Neuron (in vitro differentiated cells): ENCODE measurements at regions not wholly inside any gene's neighbourhood (a gene's known extent, or its start where the extent isn't known, plus 50 kb on each side); places are given as distances from the start of the nearest gene placed in this dataset.

Source experiments
- H2AFZ ChIP-seq: one replicate; pipeline ENCODE4 v1.6.1; 2013; ENCODE audit warnings: low read depth, mild to moderate bottlenecking, inconsistent platforms, low read length, moderate library complexity
- H3K27me3 ChIP-seq: one replicate; pipeline ENCODE4 v1.6.1; 2013; ENCODE audit warnings: low read length; ENCODE audit not compliant: insufficient read depth
- H3K36me3 ChIP-seq: one replicate; pipeline ENCODE4 v1.6.1; 2013; ENCODE audit warnings: low read length; ENCODE audit not compliant: insufficient read depth
- H3K4me1 ChIP-seq: one replicate; pipeline ENCODE4 v1.6.1; 2013; ENCODE audit warnings: low read length; ENCODE audit not compliant: insufficient read depth
- H3K4me3 ChIP-seq: 2 replicates; pipeline ENCODE4 v1.5.1; 2013; ENCODE audit warnings: mild to moderate bottlenecking, low read length, moderate library complexity
- H3K9me3 ChIP-seq: one replicate; pipeline ENCODE4 v1.6.1; 2013; ENCODE audit warnings: low read length

DNA sequence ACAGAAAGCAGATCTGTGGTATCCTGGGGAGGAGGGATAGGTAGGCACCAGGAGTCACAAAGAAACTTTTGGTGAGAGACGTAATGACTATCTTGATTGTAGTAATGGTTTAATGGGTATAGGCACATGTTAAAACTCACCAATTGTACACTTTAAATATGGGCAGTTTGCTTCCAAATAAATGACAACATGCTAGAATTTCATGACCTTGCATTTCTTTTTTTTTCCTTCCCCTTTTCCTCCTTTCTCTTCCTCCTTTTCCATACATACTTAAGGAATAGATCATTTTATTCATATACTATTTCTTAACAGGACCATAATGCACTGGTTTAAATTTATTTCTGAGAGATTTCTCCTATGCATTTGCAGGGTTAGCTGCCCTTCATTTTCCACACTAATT is 341.8 kb downstream of the TMEM182 start:
- no peaks in the 10 kb centered on the region for H3K4me1 ChIP-seq
- H3K9me3 ChIP-seq, result no peaks in the 10 kb centered on the region
- no peak overlapping the region for H2AFZ ChIP-seq
- H3K27me3 ChIP-seq, result no peaks in the 10 kb centered on the region
- no peak overlapping the region for H3K4me3 ChIP-seq
- no peaks in the 10 kb centered on the region for H3K36me3 ChIP-seq

DNA sequence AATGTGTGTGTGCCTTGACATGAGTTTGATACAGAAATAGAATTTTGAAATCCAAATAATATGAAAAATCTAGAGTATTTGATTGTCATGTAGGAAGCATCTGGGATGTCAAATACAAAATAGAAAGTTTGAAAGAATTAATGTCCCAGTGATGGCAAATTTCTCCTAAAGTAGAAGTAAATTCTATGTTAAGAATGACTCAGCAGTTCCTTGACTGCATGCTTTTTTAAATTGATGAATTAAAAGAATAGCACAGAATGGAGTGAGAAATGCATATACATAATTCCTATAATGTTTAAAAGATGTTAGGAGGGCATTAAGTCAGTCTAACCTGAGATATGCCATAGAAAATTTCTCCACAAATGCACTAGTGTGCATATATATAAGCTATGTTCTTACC is 357.5 kb downstream of the TMEM182 start:
- Histone ChIP-seq H2AFZ (no peak overlapping the region), H3K4me3 (no peak overlapping the region), H3K36me3 (no peaks in the 10 kb centered on the region)

DNA sequence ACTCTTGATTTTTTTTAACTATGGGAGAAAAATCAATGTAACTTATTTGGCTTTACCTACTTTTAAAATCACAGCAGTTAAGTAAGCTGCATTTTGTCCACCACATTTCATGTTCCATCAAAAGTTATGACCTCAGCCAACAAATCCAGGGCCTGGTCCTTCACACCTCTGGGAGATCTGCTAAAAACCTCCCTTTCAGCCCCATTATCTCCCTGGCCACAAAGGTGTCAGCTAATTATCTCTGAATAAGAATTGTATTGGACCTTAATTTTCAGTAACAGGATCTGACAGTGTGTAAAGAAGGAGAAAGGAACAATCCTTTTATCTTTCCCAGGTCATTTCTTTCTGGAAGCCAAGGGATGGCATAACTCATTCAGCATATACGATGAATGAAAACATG is 359.3 kb downstream of the TMEM182 start:
- Histone ChIP-seq H3K4me3 (no peak overlapping the region), H2AFZ (no peak overlapping the region), H3K27me3 (no peaks in the 10 kb centered on the region), H3K9me3 (no peaks in the 10 kb centered on the region), H3K36me3 (no peaks in the 10 kb centered on the region), H3K4me1 (no peaks in the 10 kb centered on the region)

More for the DNA sequence above, 357.5 kb downstream of the TMEM182 start:
- Histone ChIP-seq H3K27me3 (no peaks in the 10 kb centered on the region), H3K9me3 (no peaks in the 10 kb centered on the region), H3K4me1 (no peaks in the 10 kb centered on the region)

DNA sequence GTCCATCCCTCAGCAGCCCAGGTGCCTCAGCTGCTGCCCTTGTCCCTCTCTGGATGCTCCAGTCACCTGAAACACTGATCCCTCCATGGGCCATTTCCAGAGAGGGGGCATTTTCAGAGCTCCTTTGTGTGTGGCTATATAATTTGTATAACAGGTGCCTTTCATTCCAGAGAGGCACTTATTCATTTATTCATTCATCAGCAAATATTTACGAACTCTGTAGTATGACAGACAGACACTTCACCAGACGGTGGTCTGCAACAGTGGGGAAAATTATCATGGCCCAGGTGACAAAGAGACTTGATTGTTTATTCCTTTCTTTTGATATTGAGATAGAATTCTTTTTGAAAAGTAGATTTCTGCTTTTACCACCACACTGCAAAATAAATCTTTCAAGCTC is 361.7 kb downstream of the TMEM182 start:
- H3K36me3 ChIP-seq, result no peaks in the 10 kb centered on the region

DNA sequence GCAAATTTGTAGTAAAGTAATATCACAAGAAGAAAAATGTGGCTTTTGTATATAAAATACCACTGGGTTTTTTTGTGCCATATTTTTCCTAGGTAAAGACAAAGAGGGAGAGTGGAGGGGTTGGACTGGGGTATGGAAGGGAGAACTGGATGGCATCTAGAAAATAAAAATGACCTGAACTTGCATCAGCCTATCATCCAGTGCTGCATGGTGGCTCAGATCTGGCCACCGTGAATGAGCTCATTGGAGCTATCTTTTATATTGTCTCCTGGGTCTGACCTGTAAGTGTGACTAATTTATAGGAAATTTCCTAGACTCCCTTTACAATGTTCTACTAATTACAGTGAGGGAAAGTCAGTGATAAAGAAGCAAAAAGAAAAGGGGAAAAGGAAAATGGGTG is 369.0 kb downstream of the TMEM182 start:
- Histone ChIP-seq H3K4me1 (no peaks in the 10 kb centered on the region), H3K9me3 (peaks cover 2% of the 10 kb centered on the region), H2AFZ (no peak overlapping the region), H3K36me3 (no peaks in the 10 kb centered on the region), H3K27me3 (no peaks in the 10 kb centered on the region), H3K4me3 (no peak overlapping the region)

More for the DNA sequence above, 361.7 kb downstream of the TMEM182 start:
- Histone ChIP-seq H2AFZ (no peak overlapping the region), H3K4me3 (no peak overlapping the region), H3K27me3 (no peaks in the 10 kb centered on the region), H3K4me1 (no peaks in the 10 kb centered on the region), H3K9me3 (no peaks in the 10 kb centered on the region)

DNA sequence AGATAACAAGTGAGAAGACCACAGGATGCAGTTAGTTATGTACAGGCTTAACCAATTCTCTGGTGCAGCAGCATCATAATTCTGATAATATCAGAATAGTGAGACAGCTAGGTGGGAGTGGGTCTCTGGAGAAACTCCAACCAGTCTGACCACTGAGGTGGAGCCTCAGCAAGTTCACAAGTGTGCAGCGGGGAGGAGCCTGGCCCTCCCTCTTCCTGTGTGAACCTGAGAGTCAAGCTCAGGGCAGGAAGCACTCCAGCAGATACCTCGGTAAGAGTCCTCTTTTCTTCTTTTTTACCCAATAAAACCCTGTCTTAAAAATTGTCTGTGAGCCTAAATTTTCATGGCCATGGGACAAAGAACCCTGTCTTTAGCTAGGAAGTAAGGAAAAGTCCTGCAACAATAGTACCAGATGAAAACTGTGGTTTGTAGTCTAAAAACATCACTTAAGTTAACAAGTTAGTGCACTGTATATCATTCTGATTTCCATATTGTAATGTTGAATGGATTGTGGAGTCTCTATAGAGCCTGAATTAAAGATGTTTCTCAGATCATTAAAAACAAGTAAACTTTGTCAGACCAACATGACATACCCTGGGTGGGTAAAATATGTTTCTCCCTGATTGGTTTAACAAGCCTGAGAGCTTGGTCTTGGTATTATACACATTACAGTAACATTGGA is 370.8 kb downstream of the TMEM182 start:
- no peaks in the 10 kb centered on the region for H3K36me3 ChIP-seq
- no peaks in the 10 kb centered on the region for H3K4me1 ChIP-seq
- H3K4me3 ChIP-seq, result no peak overlapping the region
- H3K9me3 ChIP-seq, result peaks cover 2% of the 10 kb centered on the region
- no peak overlapping the region for H2AFZ ChIP-seq
- no peaks in the 10 kb centered on the region for H3K27me3 ChIP-seq

DNA sequence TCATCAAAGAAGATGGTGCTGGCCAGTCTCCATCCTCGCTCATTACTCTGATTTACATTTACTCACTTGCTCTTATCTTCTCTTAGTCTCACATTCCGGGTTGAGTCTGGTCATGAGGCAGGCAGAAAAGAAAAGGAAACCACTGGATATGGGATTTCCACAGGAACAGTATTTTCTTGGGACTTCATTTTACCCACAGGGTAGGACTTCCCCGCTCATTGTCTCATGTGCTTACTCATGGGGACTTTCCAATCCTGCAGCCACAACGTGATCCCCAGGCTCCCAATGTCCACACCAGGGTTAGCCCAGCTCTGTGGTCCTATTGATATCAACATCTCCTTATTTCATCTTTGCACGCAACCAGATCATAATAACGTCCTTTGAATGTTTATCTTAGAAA is 373.8 kb downstream of the TMEM182 start:
- Histone ChIP-seq H3K4me3 (no peak overlapping the region), H3K27me3 (no peaks in the 10 kb centered on the region), H3K4me1 (no peaks in the 10 kb centered on the region), H3K9me3 (peaks cover 2% of the 10 kb centered on the region), H3K36me3 (no peaks in the 10 kb centered on the region), H2AFZ (no peak overlapping the region)

DNA sequence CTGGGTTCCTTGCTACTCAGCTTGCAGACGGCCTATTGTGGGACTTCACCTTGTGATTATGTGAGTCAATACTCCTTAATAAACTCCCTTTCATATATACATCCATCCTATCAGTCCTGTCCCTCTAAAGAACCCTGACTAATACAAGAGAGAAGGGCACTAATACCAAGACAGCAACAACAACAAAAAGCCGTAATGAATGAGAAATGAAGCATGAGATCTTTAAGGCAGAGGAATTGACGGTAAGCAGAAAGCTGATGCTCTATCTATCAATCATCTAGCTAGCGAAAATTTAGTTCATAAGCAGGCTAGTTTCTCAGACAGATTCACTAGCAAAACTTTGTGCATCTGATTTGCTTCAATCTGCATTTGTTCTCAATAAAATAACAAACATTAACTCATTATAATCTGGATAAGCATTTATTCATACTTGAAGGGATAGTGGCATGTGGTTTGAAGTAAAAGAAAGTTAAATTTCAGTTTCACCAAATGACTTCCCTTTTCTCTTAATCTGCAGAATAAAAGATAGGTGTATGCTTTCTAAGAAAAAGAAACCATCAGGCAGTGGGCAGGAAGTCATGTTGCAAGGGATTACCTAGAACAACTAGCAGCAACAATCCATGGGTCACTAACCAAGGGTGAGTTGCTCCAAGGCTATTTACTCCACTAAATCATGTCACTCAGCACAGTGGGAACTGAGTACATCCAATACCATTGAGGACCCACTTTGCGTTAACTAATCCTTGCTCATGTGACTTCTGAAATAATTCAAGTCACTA is 376.5 kb downstream of the TMEM182 start:
- Histone ChIP-seq H3K9me3 (peaks cover 1% of the 10 kb centered on the region), H2AFZ (no peak overlapping the region), H3K36me3 (no peaks in the 10 kb centered on the region), H3K4me1 (no peaks in the 10 kb centered on the region), H3K27me3 (no peaks in the 10 kb centered on the region), H3K4me3 (no peak overlapping the region)

DNA sequence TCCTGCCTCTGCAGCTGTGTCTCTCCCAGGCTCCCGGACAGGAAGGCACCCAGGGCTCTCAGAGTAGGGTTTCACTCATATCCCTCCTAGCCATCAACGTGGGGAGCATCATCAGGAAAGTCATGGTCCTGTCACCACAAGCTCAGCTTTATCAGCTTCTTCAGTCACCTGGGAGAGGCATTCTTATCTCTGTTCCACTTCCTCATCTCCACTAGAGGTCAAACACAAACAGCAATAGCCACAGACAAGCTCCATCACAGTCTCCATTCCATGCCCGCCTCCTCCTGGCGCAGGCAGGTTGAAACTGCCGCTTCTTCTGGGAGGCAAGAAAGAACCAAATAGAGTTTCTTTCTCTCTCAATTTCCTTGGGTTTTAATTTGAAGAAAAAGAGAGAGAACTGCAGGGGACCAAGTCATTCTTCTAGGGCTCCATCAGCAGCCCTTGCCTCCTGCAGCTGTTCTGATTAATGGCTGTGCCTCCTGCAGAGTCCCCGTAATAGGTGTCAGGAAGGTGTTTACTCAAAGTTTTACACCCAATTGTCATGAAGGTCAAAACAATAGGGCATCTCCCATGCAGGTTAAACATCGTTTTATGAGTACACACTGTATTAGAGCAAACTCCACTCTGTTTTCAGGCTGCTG is 377.9 kb downstream of the TMEM182 start:
- Histone ChIP-seq H2AFZ (no peak overlapping the region), H3K4me3 (no peak overlapping the region), H3K4me1 (peaks cover 5% of the 10 kb centered on the region), H3K36me3 (no peaks in the 10 kb centered on the region), H3K27me3 (no peaks in the 10 kb centered on the region), H3K9me3 (peaks cover 1% of the 10 kb centered on the region)

DNA sequence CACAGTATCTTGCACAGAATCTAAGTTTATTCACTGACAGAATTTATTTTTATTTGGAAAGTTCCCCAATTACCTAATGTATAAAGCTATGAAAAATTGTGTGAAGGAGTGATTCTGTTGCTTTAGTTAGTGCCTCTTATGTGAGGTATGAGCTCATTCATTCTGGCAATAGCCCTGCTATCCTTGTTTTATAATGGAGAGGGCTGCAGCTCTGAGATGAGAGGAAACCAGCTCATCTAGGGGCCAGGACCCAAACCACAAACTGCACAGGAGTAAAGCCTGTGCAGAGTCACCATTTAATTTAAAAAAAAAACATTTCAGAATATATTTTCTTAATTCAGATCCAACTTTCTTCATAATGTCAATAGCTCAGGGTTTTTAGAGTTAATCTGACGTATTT is 383.0 kb downstream of the TMEM182 start:
- peaks cover 5% of the 10 kb centered on the region for H3K4me1 ChIP-seq
- H2AFZ ChIP-seq, result no peak overlapping the region
- no peak overlapping the region for H3K4me3 ChIP-seq
- no peaks in the 10 kb centered on the region for H3K27me3 ChIP-seq
- H3K9me3 ChIP-seq, result peaks cover 1% of the 10 kb centered on the region
- H3K36me3 ChIP-seq, result no peaks in the 10 kb centered on the region

DNA sequence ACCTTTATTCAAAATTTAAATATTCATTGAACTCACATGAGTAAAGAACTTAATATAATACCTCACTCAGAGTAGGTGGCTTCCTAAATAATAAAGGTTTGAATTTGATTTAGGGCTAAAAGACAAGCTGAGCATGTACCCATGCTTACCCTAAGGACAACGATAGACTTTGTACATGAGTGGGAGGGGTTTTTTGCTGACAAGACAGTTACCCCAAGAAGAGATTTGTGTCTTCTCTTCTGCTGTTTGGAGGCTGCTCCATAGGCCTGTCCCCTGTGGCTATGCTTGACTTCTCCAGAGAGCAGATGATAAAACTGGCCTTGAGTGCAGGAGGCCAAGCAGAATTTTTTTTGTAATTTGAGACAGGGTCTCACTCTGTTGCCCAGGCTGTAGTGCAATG is 383.9 kb downstream of the TMEM182 start:
- Histone ChIP-seq H3K4me3 (no peak overlapping the region), H3K9me3 (peaks cover 1% of the 10 kb centered on the region), H2AFZ (no peak overlapping the region), H3K4me1 (peaks cover 5% of the 10 kb centered on the region), H3K36me3 (no peaks in the 10 kb centered on the region), H3K27me3 (no peaks in the 10 kb centered on the region)

DNA sequence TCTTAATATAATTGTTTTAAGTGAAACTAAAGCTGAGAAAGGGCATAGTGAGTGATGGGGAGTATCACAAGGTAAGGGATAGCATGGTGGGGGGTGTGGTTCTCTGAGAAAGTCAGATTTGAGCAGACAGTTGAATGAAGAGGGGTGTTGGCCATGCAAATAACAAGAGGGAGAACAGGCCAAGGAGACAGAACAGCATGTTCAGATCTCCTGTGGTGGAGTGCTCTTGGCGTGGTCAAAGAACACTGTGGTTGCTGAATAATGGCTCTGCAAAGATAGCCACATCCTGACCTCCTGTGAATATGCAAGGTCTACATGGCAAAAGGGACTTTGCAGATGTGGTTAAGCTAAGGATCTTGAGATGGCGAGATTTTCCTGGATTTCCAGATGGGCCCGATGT is 389.2 kb downstream of the TMEM182 start:
- no peaks in the 10 kb centered on the region for H3K4me1 ChIP-seq
- no peak overlapping the region for H3K4me3 ChIP-seq
- H3K9me3 ChIP-seq, result no peaks in the 10 kb centered on the region
- no peak overlapping the region for H2AFZ ChIP-seq
- no peaks in the 10 kb centered on the region for H3K36me3 ChIP-seq
- no peaks in the 10 kb centered on the region for H3K27me3 ChIP-seq

DNA sequence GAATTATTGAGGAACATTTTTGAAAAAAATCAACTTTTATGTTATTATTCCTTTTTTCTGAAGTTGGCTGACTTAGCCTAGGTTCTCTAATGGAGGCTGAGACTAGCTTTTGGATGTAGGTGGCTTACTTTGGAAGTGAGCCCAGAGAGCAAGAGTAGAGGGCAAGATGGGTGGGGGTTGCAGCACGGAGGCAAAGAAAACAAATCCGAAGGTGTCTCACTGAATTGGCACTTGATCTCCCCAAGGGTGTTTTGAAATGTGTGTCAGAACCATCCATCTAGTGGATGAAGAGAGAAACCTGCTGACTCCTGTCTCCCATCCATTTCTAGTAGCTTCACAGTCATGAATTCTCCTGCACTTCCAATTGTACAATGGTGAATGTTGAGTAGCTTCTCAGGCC is 390.7 kb downstream of the TMEM182 start:
- H3K4me1 ChIP-seq, result no peaks in the 10 kb centered on the region
- H2AFZ ChIP-seq, result no peak overlapping the region
- no peaks in the 10 kb centered on the region for H3K27me3 ChIP-seq
- H3K4me3 ChIP-seq, result no peak overlapping the region
- H3K36me3 ChIP-seq, result no peaks in the 10 kb centered on the region
- no peaks in the 10 kb centered on the region for H3K9me3 ChIP-seq
